Activated CD8-positive, alpha-beta memory T cell treated with anti-CD3 and anti-CD28 coated beads for 1 hour (primary cell): ENCODE measurements at regions not wholly inside any gene's neighbourhood (a gene's known extent, or its start where the extent isn't known, plus 50 kb on each side); places are given as distances from the start of the nearest gene placed in this dataset.

ENCODE experiments used
- DNase-seq, 2 donors: peaks; one replicate each; pipeline ENCODE4 v3.0.0-alpha.2; 2020; ENCODE audit warnings: low read depth in 1 of 2; ENCODE audit errors: extremely low read depth in 1 of 2

DNA sequence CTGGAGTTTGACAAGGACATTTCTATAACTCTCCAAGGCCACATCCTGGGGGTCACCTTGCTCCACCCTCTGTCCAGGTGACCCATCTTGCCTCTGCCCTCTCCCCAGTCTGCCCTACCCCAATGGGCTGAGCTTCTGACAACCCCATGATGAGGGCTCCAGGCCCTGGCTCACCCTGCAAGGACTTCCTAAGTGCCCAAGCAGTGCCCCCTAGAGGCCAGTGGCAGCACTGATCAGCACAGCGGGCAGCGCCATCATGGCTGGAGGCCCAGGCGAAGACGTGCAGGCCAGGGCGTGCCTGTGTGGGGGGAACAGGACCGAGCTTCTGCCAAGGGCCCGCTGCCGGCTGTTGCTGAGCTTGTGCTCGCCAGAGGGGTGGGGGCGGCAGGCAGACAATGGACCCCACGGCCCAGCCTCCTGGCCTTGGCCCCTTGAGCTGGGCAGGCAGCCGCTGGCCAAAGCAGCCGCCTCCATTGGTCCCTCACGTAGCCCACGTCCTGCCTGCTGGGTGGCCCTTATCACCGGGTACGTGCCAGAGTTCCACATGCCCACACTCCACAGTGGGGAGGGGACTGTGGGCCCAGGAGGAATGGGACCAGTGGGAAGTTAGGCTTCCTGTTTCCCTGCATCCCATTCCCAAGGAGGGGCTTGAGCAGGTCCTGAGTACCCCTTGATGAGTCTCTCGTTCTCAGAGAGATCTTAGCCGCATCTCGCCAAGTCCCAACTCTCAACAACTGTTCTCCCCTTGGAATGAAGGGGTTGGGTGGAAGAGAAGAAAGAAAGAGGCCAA is 64.3 kb downstream of the MRPL14 start:
- no peak for DNase-seq

GRCh38 chr6:44062105-44062770 is 65.0 kb downstream of the MRPL14 start:
- DNase-seq: no peak

- no peak for DNase-seq
These were observed 65.7 kb downstream of the MRPL14 start for GRCh38 chr6:44061375-44062104.

GRCh38 chr6:44060612-44061374 is 66.5 kb downstream of the MRPL14 start:
- DNase-seq: no peak

DNA sequence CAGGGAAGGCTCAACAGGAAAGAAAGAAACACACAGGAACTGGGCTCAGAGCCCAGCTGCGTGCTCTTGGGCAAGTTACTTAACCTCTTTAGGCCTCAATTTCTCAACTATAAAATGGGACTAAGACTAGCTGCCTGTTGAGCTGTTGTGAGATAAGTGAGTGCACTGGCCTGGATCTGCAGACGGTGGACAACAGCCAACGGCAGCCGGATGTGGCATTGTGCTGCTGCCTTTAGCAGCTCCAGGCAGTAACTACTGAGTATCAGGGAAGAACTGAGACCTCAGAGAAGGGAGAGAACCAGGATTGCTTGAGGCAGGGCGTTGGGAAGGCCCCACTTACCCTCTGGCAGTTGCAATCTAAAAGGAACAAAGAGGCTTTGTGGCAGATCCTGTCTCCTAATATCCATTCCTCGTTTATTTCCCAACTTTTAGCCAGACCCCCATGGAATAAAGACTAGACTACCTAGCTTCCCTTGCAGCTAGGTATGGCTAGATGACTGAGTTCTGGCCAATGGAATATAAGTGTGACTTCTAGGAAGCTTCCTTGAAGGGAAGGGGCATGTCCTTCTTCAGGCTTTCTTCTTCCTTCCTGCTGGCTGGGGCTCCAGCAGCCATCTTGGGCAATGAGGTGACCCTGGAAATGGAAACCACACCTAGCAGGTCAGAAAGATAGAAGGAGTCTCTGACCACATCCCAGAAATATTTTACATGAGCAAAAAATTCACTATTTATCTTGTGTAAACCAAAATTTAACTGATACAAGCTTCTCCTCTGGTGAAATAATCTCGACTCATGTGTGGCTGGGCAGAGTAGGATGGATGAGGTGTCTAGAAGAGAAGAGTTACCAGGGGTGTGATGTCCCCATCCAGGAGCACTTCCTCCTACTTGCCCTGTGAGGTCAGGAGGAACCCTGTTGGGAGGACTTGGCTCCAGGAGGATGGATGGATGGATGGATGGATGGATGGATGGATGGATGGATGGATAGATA is 67.6 kb downstream of the MRPL14 start:
- DNase-seq: no peak

DNA sequence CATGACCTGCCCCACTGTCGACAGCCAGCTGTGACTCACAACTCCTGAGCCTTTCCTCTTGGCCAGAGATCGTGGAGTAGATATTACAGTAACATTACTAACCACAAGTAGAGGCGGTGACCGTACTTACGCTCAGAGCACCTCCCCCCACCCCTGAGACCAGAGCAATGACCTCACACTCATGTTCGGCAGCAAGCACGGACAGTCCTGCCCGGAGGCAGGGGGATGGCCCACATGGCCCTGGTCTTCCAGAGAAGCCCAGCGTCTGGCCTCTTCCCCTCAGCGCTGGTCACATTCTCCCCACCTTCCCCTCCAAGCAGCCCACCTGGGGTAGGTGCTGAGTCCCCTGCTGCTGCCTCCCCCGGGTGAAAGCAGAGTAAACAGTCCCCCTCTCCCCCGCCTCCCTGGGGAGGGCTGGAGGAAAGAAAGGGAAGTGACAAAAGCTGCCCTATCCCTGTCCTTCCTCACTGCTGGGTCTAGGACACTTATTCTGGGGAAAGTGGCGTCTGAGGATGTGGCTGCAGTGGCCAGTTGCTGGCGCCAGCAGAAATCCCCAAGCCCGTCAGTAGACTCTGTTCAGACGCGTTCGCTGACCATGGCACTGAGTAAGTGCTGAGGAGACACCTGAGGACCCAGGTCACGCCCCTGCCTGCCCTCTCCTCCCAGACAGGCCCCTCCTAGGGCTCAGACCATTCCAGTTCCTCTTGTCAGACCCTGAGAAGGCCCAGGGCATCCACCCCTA is 68.5 kb downstream of the MRPL14 start:
- DNase-seq: no peak

DNA sequence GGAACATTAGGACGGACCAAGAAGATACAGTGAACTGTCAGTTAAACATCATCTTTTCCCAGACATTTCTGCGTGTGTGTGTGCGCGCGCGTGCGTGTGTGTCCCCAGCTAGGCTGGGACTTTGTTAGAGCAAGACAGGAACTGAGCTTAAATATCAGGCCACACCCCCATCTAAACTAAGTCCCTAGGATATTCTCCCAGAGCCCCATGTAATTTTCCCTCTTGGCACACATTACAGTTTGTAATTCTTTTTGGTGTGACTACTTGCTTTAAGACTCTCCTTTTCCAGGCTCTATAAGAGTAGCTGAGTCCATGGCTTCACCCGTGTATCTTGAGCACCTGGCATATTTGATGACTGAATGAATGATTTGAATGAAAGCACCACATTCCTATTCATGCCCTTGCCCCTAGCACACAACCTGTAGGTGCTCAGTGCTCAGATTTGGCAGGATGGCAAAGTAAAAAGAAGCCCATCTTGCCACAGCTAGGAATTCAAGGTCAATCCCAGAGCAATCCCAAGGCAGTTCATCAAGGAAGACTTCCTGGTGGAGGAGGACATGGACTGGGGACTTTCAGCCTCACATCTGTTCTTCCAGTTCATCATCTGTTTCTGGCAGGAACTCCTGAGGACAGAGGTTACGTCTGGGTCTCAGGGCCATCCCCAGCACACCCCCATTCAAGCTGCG is 69.2 kb downstream of the MRPL14 start:
- no peak for DNase-seq

DNA sequence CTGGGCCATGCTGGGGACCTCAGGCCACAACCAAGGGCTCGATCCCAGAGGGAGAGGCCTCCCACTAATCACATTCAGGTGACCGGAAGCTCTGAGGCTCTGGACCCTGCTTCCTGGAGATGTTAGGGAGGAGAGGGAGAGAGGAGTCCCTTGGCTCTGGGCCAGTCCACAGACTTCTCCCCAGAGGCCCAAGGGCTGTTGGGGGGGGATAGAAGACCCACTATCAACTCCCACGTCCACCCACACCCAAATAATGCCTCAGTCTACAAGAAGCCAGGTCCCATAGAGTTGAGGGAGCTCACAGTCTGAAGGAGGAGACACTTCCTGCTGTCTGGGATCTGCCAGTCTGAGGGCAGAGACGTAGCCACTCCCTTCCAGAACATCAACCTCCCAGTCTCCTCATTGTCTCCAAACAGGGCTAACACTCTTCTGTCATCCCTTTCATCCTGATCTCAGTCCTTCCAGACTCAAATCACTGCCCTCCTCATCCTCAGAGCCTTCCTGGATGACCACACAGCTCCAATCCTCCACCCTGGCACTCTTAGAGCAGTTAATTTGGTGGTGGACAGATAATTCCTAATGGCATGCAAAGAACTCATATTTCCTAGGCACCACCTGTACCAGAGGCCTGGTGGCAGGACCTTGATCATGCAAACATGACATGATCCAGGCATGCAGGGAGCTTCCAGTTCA is 69.9 kb downstream of the MRPL14 start:
- DNase-seq: no peak

DNA sequence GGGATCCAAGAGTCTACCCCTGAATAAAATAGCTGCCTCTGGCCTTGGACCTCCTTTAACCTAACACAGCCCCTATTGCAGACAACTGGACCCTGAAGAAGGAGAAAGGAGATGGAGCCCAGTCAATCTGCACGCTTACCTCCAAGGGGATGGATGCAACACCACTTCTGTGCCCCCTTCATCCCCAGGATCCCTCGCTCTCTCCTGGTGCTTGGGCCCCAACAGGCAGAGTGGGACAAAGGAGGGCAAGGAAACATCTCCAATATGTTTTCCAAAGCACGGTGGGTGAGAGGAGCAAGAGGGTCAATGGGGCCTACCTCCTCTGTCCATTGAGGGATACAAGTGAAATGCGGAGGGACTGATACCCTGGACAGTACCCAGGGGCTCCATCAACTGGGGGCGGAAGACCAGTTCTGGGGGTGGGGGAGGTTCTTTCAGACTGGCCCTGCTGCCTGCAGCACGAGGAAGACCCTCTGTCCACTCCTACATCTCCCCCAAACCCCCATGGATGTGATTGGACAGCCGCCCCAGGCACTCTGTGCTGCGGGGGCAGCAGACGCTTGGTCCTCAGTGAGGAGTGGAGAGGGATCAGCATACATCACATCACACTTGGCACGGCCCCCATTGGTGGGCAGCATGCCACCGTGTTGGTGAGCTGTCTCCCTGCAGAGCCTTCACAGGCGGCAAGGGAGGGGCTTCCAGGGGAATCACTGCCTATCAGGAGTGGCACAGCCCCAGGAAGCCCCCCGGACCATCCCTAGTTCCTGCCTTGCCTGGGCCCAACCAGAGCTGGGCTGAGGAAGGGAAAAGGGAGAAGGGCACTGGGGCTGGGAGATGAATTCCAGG is 70.6 kb downstream of the MRPL14 start:
- no peak for DNase-seq

DNA sequence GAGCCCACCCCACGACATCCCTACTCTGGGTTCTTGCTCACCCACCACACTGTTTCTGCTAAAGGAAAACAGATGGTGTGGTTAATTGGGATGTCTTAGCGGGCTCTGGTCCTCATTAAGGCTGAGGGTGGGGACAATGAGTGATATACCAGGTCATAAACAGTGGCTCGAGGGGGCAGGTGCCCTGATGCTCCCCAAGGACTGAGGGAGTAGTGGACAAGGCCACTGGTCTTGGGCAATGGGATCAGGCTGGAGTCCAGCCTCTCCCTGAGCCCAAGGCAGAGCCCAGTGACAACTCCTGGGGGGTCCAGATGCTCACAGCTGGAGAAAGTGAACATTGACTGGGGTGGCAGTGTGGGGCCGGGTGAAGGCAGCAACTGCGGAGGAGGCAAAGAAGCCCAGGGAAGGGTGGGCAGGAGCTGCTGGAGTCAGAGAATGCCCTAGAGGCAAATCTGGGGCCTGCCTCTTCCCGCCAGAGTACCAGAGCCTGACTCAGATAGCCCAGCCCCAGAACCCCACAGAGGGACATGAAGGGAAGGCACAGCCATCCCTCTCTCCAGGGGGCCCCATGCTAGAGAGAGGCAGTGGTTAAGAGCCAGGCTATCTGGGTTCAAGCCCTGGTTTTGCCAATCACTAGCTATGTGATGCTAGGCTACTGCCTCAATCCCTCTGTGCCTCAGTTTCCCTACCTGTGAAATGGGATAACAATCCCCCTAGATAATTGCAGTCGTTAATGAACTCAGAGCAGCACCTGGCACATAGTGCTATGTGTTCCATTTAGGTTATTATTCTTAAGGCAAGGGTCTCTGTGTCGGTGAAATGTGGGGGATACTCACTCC is 72.3 kb downstream of the MRPL14 start:
- DNase-seq: no peak

DNA sequence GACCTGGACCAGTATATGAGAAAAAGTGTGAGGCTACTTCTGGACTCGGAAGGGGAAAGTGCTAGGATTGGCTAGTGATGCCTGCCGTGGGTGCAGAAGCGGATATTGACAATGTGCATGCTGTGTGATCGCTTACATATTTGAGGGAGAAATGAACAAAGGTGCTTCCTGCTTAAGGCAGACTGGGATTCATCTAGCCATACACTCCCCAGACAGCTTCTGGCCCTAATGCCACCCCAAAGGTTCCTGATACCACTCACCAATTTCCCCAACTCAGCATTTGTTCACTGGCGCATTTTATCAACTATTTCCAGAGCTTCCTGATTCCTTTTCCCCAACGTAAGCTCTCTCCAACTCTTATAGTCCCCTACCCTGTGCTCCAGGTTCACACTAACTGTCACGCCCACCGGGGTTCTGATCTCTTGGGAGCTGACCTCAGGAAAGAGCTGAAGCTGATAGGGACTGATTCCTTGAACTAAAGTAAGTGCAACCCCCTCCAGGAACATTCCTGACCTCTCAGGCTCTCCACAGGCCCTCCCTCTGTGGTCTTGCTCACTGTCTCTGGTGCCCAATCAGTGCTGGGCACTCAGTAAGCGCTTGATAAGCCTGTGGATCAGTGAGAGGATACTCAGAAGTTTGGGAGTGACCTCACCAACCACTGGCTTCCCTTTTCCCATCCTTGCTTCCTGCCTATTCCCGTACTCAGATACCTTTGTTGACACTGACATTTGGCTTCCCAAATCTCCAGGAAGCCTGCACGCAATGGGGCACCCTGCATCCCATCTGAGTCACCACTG is 73.3 kb downstream of the MRPL14 start:
- no peak for DNase-seq

DNA sequence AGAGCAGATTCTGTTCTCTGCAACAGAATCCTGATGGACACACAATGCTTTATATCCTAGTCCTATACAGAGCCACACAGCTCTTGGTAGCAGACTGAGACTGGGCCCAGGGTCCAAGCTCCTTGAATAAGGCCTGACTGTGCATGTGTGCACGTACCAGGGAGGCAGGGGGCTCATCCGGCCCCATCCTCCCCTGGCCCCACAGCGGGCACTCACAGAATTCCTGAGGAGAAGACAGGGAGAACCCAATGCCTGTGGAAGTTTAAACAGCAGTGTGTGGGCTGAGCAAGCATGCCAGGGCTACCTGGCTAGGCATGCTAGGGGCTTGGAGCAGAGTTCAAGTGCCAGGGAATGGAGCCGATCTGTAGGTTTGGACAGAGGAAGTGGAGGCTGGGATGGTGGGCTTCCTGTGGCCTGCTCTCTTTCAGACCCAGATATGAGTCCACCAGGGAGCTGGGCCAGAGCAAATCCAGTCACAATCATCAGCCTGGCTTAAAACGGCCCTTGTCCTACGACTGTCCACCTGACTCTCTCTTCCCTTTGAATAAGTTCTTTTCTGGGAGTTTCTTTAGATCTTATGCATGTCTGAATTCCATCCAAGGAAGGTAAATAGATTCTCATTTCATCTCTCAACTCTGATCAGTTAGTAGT is 74.0 kb downstream of the MRPL14 start:
- no peak for DNase-seq

- DNase-seq: no peak
These were observed 74.7 kb downstream of the MRPL14 start for GRCh38 chr6:44052419-44053023.

GRCh38 chr6:44051515-44051914 is 75.7 kb downstream of the MRPL14 start:
- no peak for DNase-seq
